Endothelial cell of umbilical vein (primary cell): ENCODE measurements at regions not wholly inside any gene's neighbourhood (a gene's known extent, or its start where the extent isn't known, plus 50 kb on each side); places are given as distances from the start of the nearest gene placed in this dataset.
A peak's percentile ranks its signal among the peaks of the same experiment; 100 is the strongest.

Experiments used
- BruUV-seq: library from RNA; stranded (reverse); fragments of 400-500 nt; replicated peaks from 2 replicates; lab custom pipeline; 2021; lab: Mats Ljungman, UMichigan
- CTCF ChIA-PET: fragments of 300-600, 350-600 bp; sonication (Branson Sonifier 250); formaldehyde crosslinking; loops from one replicate; lab custom pipeline; 2021; ENCODE audit warnings: antibody characterized with exemption, inconsistent platforms; lab: Charles Lee
- POLR2A ChIA-PET: fragments of 300-600, 350-600 bp; sonication (Branson Sonifier 250); formaldehyde crosslinking; loops from one replicate; lab custom pipeline; 2021; ENCODE audit warnings: antibody characterized with exemption, inconsistent platforms; lab: Charles Lee
- DNase-seq: peaks from one replicate; pipeline ENCODE4 v3.0.0-alpha.2; 2011; ENCODE audit warnings: low read depth, low spot score
- FAIRE-seq: peaks from 2 replicates; lab custom pipeline; 2011; peaks lifted over from hg19 to GRCh38; lab: Jason Lieb, UNC
- H2AFZ ChIP-seq: 2 replicates; pipeline ENCODE4 v1.6.0; 2012; ENCODE audit warnings: low read depth, low read length, control low read depth, inconsistent platforms
- H3K27ac ChIP-seq: 2 replicates; pipeline ENCODE4 v1.5.1; 2011; ENCODE audit warnings: low read depth, mild to moderate bottlenecking, control low read depth, low read length, moderate library complexity; ENCODE audit not compliant: insufficient read depth
- H3K27me3 ChIP-seq, 2 experiments: 2 replicates each; pipeline versions ENCODE4 v1.6.0 to v1.6.1; 2011; ENCODE audit warnings: low read length in 2 of 2, mixed read lengths in 1 of 2; ENCODE audit not compliant: control insufficient read depth in 2 of 2, insufficient read depth in 2 of 2
- H3K36me3 ChIP-seq, 2 experiments: 2 replicates in 1 of 2; 3 replicates in 1 of 2; pipeline ENCODE4 v1.5.1; 2011; ENCODE audit warnings: low read length in 2 of 2, mild to moderate bottlenecking in 1 of 2, moderate library complexity in 1 of 2; ENCODE audit not compliant: control insufficient read depth in 2 of 2, insufficient read depth in 2 of 2; ENCODE audit errors: extremely low read depth in 1 of 2
- H3K4me1 ChIP-seq: 3 replicates; pipeline ENCODE4 v1.5.1; 2011; ENCODE audit warnings: mild to moderate bottlenecking, low read length; ENCODE audit not compliant: control insufficient read depth, insufficient read depth; ENCODE audit errors: extremely low read depth
- H3K4me2 ChIP-seq: 2 replicates; pipeline ENCODE4 v1.6.1; 2011; ENCODE audit warnings: low read length, control low read depth, mixed read lengths; ENCODE audit not compliant: insufficient read depth
- H3K4me3 ChIP-seq, 3 experiments: fragments of 200-600 bp in 1 of 3; sonication (generic), shearing (Covaris generic) in 1 of 3; replicated peaks in 1 of 3; 2 replicates each; pipeline ENCODE4 v1.5.1; 2011 to 2016; ENCODE audit warnings: control low read depth in 3 of 3, low read length in 3 of 3, mild to moderate bottlenecking in 2 of 3, inconsistent platforms in 1 of 3, low read depth in 1 of 3, moderate library complexity in 1 of 3; ENCODE audit not compliant: insufficient read depth in 1 of 3
- H3K79me2 ChIP-seq: 2 replicates; pipeline ENCODE4 v1.6.0; 2012; ENCODE audit warnings: low read length, inconsistent platforms; ENCODE audit not compliant: control insufficient read depth, insufficient read depth
- H3K9ac ChIP-seq: replicated peaks from 2 replicates; pipeline ENCODE3; 2011; ENCODE audit warnings: low read length, control low read depth; ENCODE audit not compliant: insufficient read depth; ENCODE audit errors: extremely low read depth
- H3K9me1 ChIP-seq: replicated peaks from 3 replicates; pipeline ENCODE4 v1.6.0; 2011; ENCODE audit warnings: mild to moderate bottlenecking, low read length; ENCODE audit not compliant: control insufficient read depth, insufficient read depth; ENCODE audit errors: extremely low read depth
- H3K9me3 ChIP-seq: replicated peaks from 2 replicates; pipeline ENCODE4 v1.5.1; 2012; ENCODE audit warnings: low read length, inconsistent platforms; ENCODE audit not compliant: control insufficient read depth, insufficient read depth
- H4K20me1 ChIP-seq: replicated peaks from 2 replicates; pipeline ENCODE3; 2011; ENCODE audit warnings: mild to moderate bottlenecking, low read length; ENCODE audit not compliant: control insufficient read depth, insufficient read depth; ENCODE audit errors: extremely low read depth
- EZH2 ChIP-seq: IDR thresholded peaks from 2 replicates; pipeline ENCODE4 v1.6.1; 2012; ENCODE audit warnings: borderline replicate concordance, low read depth, mild to moderate bottlenecking, moderate library complexity, low read length, inconsistent platforms; ENCODE audit not compliant: severe bottlenecking
- FOS ChIP-seq: IDR thresholded peaks from 2 replicates; pipeline ENCODE4 v1.6.1; 2011; ENCODE audit warnings: mild to moderate bottlenecking, low read length, moderate library complexity, borderline replicate concordance; ENCODE audit not compliant: insufficient read depth
- GATA2 ChIP-seq: IDR thresholded peaks from 2 replicates; pipeline ENCODE4 v1.7.0; 2011; ENCODE audit warnings: low read depth, mild to moderate bottlenecking, moderate library complexity, mixed read lengths, low read length; ENCODE audit not compliant: insufficient read length, insufficient read depth
- JUN ChIP-seq: IDR thresholded peaks from 2 replicates; pipeline ENCODE4 v1.6.1; 2011; ENCODE audit warnings: borderline replicate concordance, low read depth; ENCODE audit not compliant: insufficient read length, insufficient read depth
- MYC ChIP-seq: IDR thresholded peaks from one replicate; pipeline ENCODE4 v1.6.1; 2011; ENCODE audit warnings: mild to moderate bottlenecking, low read depth, low read length
- POLR2A ChIP-seq: IDR thresholded peaks from 2 replicates; pipeline ENCODE4 v1.6.1; 2012; ENCODE audit warnings: low read depth, mild to moderate bottlenecking, control low read depth, low read length
- POLR2AphosphoS5 ChIP-seq: IDR thresholded peaks from 2 replicates; pipeline ENCODE4 v1.6.1; 2012; ENCODE audit warnings: low read depth, mild to moderate bottlenecking, control low read depth, low read length, moderate library complexity; ENCODE audit not compliant: insufficient read depth
- dilution Hi-C: fragments of 300-500 bp; cut with MboI; formaldehyde crosslinking; loops from one replicate; pipeline ENCODE4 v1.15.0; 2019; ENCODE audit warnings: low sequenced_read_pairs; ENCODE audit not compliant: extremely low pct_ligation_motif_present
- intact Hi-C: fragments of 100-400 bp; cut with micrococcal nuclease; formaldehyde crosslinking; loops from one replicate; pipeline ENCODE4 v1.10.0; 2022
- TF ChIP-seq, protein P1 (sequence below): IDR thresholded peaks from 2 replicates; pipeline ENCODE4 v1.6.1; 2011; ENCODE audit not compliant: insufficient read depth, insufficient read length
- TF ChIP-seq, protein P2 (sequence below), 2 donors: IDR thresholded peaks; 1 replicate in 1 of 2; 2 replicates in 1 of 2; pipeline ENCODE4 v1.5.1; 2011; ENCODE audit warnings: low read length in 2 of 2, mild to moderate bottlenecking in 2 of 2, moderate library complexity in 2 of 2, control low read depth in 1 of 2, inconsistent platforms in 1 of 2, low read depth in 1 of 2; ENCODE audit not compliant: insufficient read depth in 1 of 2; ENCODE audit errors: extremely low read depth in 1 of 2

DNA sequence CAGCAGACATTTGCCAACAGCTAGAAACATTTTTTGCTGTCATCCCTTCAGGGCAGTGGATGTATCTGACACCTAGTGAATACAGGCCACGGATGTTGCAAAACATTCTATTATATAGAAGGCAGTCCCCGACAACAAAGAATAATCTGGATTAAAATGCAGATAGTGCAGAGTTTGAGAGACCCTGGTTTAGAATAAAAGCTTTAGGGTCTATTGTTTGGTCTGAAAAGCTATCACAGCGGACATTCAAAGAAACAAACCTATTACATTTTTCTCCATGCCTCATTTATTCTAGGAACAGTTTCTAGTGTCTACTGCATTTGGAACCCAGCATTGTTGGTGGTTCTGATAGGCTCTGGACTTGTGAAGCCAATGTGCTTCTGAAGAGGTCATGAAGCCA, 316.3 kb downstream of the TGFB2 start:
- no peaks in the 10 kb centered on the region for H3K9me3 ChIP-seq
- H3K4me2 ChIP-seq = no peak overlapping the region
- peak overlapping the region; percentile 64 for H3K27ac ChIP-seq
- no peak overlapping the region for H2AFZ ChIP-seq
- H3K9me1 ChIP-seq = no peaks in the 10 kb centered on the region
- no peak overlapping the region for H3K9ac ChIP-seq
- H3K79me2 ChIP-seq = no peaks in the 10 kb centered on the region
- no TSS peak for BruUV-seq
- dilution Hi-C loops (no loop called here), intact Hi-C loops (loop anchor here (2.0 to 5.0 kb wide), 4 partner anchors 13 to 314 kb away; partner anchors contain the start of gene TGFB2)
- peaks cover 26% of the 10 kb centered on the region for H3K4me1 ChIP-seq
- no peaks in the 10 kb centered on the region for H3K27me3 ChIP-seq
- FAIRE-seq = no peak
- ChIA-PET POLR2A (no interaction called here), CTCF (interaction anchor here (1.0 kb wide), 1 partner anchor 60 kb away, joined by 3 read pairs; no protein-coding TSS in a partner anchor)
- no peak overlapping the region for H3K4me3 ChIP-seq
- H3K36me3 ChIP-seq = no peaks in the 10 kb centered on the region
- no peak for DNase-seq
- TF ChIP-seq GATA2 (no peak), FOS (no peak), EZH2 (no peak), POLR2A (no peak), JUN (no peak), POLR2AphosphoS5 (no peak), MYC (no peak)
- TF ChIP-seq, protein P1, sequence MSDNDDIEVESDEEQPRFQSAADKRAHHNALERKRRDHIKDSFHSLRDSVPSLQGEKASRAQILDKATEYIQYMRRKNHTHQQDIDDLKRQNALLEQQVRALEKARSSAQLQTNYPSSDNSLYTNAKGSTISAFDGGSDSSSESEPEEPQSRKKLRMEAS = no peak
- TF ChIP-seq, protein P2, sequence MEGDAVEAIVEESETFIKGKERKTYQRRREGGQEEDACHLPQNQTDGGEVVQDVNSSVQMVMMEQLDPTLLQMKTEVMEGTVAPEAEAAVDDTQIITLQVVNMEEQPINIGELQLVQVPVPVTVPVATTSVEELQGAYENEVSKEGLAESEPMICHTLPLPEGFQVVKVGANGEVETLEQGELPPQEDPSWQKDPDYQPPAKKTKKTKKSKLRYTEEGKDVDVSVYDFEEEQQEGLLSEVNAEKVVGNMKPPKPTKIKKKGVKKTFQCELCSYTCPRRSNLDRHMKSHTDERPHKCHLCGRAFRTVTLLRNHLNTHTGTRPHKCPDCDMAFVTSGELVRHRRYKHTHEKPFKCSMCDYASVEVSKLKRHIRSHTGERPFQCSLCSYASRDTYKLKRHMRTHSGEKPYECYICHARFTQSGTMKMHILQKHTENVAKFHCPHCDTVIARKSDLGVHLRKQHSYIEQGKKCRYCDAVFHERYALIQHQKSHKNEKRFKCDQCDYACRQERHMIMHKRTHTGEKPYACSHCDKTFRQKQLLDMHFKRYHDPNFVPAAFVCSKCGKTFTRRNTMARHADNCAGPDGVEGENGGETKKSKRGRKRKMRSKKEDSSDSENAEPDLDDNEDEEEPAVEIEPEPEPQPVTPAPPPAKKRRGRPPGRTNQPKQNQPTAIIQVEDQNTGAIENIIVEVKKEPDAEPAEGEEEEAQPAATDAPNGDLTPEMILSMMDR (IDR thresholded peaks at IDR 0.05; ENCODE audit: extremely low read depth in 1 of 2, insufficient read depth in 1 of 2, low read depth in 1 of 2, low read length in 2 of 2) = no peak
- no peaks in the 10 kb centered on the region for H4K20me1 ChIP-seq
